ENCODE measurements at regions not wholly inside any gene's neighbourhood (a gene's known extent, or its start where the extent isn't known, plus 50 kb on each side); places are given as distances from the start of the nearest gene placed in this dataset.

- no peaks in the 10 kb centered on the region for H3K4me1 Mint-ChIP-seq
- H3K9me3 Mint-ChIP-seq: peaks cover 3% of the 10 kb centered on the region in 2 experiments; a peak in 2 of 5 replicates
- H3K23ac ChIP-seq (ENCODE audit: insufficient read length, low read depth, low read length): no peak overlapping the region
- H3T11ph ChIP-seq (ENCODE audit: low read length): no peak overlapping the region
- no peaks in the 10 kb centered on the region for H3K23me2 ChIP-seq (ENCODE audit: insufficient read length, low read depth, low read length, poor library complexity, severe bottlenecking)
- H3K27ac Mint-ChIP-seq: no peak overlapping the region
- no peak overlapping the region for H3K27ac ChIP-seq (ENCODE audit: insufficient read length, low read depth, low read length)
- no CpG with 5 or more reads among the region's 1 CpG for WGBS (ENCODE audit: extremely low coverage, insufficient read length, low lambda C conversion rate)
- H2BK120ac ChIP-seq (ENCODE audit: low read depth, low read length, poor library complexity, severe bottlenecking): no peak overlapping the region
- no peak overlapping the region for H4K8ac ChIP-seq (replicated peaks; ENCODE audit: insufficient read length, low read depth, low read length)
- H3K56ac ChIP-seq (ENCODE audit: insufficient read length, low read depth, low read length): no peak overlapping the region
- no peak overlapping the region for H2BK20ac ChIP-seq (ENCODE audit: low read depth, low read length, poor library complexity, severe bottlenecking)
- H4K91ac ChIP-seq (ENCODE audit: insufficient read length, low read depth, low read length): no peak overlapping the region
- no peaks in the 10 kb centered on the region for H3K79me2 ChIP-seq (ENCODE audit: insufficient read depth, low read length)
- H3K79me1 ChIP-seq (ENCODE audit: insufficient read depth, low read depth, low read length, poor library complexity, severe bottlenecking): no peaks in the 10 kb centered on the region
- no peaks in the 10 kb centered on the region for H3K4me1 ChIP-seq (ENCODE audit: insufficient read depth, low read length)
- no peak overlapping the region for H2BK12ac ChIP-seq (ENCODE audit: insufficient read length, low read depth, low read length)
- no peak overlapping the region for H3K4me3 Mint-ChIP-seq
- H3K14ac ChIP-seq (ENCODE audit: insufficient read depth, low read length): no peak overlapping the region
- no peak overlapping the region for H3K4ac ChIP-seq (ENCODE audit: low read depth, low read length)
- peaks cover 33% of the 10 kb centered on the region for H3K27me3 Mint-ChIP-seq (ENCODE audit: low read depth)
- no peak for DNase-seq
- no peaks in the 10 kb centered on the region for H3K27me3 ChIP-seq (ENCODE audit: insufficient read depth, low read length)
- no peaks in the 10 kb centered on the region for H3K9me3 ChIP-seq (ENCODE audit: control insufficient read depth, low read depth, low read length)
- no peaks in the 10 kb centered on the region for H4K20me1 ChIP-seq (ENCODE audit: control insufficient read depth, insufficient read depth, insufficient read length)
- H3K4me2 ChIP-seq (ENCODE audit: insufficient read depth, insufficient read length, low read length): no peak overlapping the region
- H2AK5ac ChIP-seq (ENCODE audit: insufficient read length, low read length): no peak overlapping the region
- H3K18ac ChIP-seq (ENCODE audit: insufficient read length, low read depth, low read length): no peak overlapping the region
- H2BK5ac ChIP-seq (ENCODE audit: insufficient read length, low read length): no peak overlapping the region
- H2BK15ac ChIP-seq (ENCODE audit: low read depth, low read length): no peak overlapping the region
- TF ChIP-seq CTCF (conservative IDR thresholded peaks at IDR 0.05): no peak
- H4K5ac ChIP-seq (ENCODE audit: insufficient read length, low read depth, low read length): no peak overlapping the region
- no peaks in the 10 kb centered on the region; a peak in 1 of 7 replicates for H3K36me3 Mint-ChIP-seq (ENCODE audit: insufficient read depth in 1 of 3, low read depth in 3 of 3)
- H2AFZ ChIP-seq (ENCODE audit: low read length): no peak overlapping the region
- H3K9ac ChIP-seq (ENCODE audit: extremely low read depth, insufficient read length, low read length): no peak overlapping the region
These were observed 635.3 kb downstream of the INHBA start for GRCh38 chr7:41067576-41067975.

All from H9 (cell line).